AG20443 (cell line): ENCODE measurements at regions not wholly inside any gene's neighbourhood (a gene's known extent, or its start where the extent isn't known, plus 50 kb on each side); places are given as distances from the start of the nearest gene placed in this dataset.

Source experiments
- DNase-seq: peaks from one replicate; pipeline ENCODE4 v3.0.0; 2012; ENCODE audit warnings: low spot score, mixed read lengths

DNA sequence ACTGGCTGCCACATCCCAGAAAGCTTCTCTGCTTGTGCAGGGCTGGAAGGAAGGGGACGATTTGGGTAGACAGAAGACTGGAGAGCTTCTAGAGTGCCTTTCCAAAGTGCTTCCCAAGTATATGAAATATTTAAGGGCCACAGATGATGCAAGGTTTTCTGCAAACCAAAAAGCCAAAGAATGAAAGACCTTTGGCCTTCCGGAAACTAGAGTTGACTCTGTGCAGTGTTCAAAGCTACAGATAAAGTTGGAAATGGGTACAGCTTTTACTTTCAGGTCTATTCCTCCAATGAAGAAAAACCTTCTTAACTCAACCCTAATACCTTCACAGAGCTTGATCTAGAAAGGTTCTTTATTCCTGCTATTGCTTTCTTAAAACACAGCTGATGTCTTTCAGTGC lies 253.0 kb upstream of the KLHL29 start:
- no peak for DNase-seq

DNA sequence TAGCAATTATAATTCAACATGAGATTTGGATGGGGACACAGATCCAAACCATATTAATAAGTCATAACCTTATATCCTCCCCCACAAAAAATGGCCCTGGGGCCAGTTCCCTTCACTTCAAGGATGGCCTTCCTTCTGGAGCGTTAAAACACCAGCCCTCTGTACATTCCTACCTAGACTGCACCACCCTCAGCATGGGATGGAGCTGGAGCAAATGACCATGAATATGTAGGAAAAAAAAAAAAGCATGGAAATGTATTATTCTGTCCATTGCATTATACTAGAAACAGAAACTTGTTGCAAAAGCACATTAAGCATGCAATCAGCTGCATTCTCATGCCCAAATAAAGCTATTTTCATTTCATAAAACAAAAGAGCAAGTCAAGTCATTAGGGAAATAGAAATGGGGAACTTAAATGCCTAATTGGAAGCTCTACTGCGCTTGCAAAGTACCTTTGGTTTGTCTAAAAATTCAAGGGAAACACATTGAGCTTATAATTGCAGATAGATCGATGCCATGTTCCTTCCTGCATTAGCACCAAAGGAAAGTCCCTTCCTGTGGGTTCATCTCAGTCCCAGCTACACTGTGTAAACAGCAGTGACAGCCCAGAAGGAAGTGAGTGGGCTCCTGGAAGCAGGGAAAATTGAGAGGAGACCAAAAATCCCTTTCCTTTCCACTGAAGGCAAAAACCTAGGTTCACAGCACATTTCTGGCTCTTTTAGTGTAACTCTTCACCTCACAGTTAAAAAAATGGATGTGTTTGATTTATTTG lies 252.0 kb upstream of the KLHL29 start:
- DNase-seq: no peak

DNA sequence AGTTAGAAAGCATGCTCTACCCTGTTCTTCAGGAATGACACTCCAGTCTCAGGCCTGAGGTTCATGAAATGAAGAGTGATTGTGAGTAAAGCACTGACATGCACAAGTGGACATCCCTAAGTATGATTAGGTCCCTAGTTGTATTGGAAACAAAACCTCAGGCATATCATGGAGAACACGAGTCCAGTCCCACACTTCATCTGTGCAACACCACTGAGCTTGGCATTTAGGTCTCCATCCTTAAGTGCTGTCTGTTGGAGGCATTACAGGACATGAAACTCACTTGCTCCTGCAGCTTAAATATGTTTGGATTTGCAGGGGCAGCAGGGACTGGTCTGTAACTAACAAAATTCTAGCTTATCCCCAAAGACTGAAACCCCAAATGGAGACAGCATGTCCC lies 250.3 kb upstream of the KLHL29 start:
- no peak for DNase-seq

DNA sequence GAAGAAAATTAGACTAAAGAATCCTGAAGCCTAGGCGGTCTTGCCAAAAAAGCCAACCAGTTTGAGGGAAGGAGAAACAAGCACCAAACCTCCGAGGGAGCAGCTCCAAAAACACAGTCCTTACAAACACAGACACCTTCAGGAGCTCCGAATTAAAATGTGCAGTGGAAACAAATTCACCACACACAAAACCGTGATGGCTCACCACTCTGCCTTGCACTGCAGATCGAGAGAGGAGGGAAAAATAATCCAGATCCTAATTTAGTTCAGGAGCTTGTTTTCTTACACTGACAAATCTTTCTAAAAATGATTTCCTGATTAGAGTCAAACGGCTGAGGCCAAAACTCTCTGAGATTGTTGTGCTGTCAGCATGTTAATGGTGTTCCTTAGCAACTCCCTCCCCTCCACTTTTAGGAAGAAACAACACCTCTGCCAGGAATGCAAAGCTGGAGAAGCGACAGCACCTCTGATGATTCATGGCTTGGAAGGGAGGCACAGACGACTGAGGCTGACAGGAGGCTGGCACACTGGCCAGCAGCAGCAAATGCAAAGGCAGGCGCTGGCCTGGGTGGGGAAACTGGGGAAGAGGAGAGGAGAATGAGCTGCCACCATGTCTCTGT lies 249.4 kb upstream of the KLHL29 start:
- DNase-seq: peak; percentile 36

DNA sequence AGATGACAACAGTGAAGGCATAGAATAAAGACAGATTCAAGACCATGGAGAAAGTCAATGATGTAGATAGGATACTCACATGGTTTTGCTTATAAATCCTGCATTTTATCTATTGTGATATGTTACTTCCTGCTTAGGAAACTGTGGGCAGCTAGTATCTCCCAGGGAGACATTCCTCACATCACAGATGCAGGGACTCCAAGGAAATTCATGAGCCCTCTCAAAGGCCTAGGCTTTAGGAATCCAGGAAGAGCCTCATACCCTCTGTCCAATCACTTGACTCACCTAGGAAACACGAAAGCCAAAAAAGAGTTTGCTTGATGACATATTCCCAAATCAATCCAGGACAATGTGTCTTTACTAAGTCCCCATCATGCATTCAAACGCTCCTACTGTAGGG lies 247.8 kb upstream of the KLHL29 start:
- no peak for DNase-seq

DNA sequence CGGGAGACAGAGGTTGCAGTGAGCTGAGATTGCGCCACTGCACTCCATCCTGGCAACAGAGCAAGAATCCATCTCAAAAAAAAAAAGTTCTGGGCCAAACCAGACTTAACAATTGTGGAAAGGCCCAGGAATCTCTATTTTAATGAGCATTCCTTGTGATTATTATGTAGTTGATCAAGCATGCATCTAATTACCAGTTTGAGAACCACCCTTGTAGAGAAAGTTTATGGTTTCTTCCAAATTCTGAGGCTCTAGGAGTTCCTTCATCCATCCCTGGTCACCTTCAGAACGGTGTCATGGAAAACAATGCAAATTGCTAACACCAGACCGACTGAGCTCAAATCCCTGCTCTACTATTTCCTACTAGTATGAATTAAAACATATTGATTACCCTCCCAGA lies 246.3 kb upstream of the KLHL29 start:
- DNase-seq: no peak

DNA sequence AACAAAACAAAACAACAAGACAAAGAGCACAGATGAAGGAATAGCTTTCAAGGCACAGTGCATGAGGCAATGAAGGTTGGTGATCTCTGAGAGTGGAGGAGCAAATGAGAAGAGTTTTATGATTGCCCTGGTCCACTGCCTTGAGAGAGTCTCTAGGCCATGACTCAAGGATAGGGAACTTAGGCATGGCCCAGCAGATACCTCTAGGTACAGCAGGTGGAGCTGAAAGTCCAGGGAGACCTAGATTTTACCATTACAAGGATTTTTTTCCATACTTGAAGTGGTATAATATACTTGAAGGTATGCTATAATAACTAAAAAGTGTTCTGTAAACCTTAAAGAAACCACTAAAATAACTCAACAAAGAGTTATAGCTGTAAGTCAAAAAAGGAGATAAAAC lies 239.5 kb upstream of the KLHL29 start:
- DNase-seq: no peak

DNA sequence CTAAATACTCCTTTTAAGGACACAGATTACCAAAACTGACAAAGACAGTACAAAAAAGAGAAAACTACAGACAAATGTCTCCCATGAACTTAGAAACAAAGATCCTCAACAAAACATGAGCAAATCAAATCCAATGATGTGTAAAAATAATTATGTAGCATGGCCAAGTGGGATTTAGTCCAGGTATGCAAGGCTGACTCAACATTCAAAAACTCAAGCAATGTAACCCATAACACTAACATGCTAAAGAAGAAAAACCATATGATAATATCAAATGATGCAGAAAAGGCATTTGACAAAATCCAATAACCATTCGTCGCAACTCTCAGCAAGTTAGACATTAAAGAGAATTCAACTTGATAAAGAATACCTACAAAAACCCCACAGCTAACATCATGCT lies 239.0 kb upstream of the KLHL29 start:
- DNase-seq: no peak

DNA sequence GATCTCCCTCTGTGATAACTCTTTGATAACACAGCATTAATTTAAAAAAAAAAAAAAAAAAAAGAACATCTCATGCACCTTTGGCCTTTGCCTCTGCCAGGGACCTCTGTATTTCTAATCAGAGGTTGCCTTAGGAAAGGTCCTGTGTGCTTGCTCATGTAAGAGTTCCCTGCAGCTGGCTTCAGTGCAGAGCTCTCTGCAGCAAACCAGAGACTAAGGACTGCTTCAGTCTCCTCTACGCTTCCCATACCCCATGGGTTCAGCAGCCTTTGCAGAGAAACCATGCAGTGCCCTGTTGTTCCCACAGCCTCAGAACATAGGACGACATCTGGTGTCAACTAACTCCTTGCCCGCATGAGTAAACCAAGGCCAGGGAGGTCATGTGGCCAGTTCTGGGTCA lies 236.6 kb upstream of the KLHL29 start:
- no peak for DNase-seq

DNA sequence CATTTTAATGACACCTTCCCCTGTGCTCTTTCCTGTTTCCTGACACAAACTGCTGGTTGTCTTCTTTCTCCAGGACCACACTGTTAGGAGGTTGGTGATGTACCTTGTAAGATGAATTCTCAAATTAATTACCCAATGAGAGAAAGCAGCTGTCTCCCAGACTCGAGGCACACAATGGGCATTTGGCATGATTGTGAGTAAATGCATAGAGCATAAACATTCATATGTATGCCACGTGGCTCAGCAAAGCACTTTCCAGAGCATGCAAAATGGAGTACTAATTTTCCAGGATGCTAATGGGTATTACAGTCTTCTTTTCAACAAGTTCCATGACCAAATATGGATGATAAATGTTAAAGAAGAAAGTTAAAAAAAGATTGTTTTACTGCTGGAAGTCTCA lies 235.2 kb upstream of the KLHL29 start:
- DNase-seq: no peak

DNA sequence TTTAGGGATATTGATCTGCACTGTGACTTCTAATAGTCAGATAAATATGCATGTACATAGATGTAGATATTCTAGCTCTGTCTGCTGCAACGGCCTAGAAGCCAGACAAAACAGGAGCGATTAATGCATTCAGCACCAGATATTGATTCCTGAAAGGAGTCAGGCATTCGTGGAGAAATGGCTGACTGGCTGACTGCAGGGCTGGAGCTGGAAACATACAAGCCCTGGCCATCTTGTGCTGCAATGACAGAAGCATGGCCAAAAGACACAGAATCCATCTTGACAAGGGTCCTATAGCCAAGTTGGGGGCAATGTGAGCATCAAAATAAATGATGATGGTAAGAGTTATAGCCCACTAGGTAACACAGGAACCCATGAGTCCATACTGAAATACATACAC lies 231.5 kb upstream of the KLHL29 start:
- DNase-seq: no peak

DNA sequence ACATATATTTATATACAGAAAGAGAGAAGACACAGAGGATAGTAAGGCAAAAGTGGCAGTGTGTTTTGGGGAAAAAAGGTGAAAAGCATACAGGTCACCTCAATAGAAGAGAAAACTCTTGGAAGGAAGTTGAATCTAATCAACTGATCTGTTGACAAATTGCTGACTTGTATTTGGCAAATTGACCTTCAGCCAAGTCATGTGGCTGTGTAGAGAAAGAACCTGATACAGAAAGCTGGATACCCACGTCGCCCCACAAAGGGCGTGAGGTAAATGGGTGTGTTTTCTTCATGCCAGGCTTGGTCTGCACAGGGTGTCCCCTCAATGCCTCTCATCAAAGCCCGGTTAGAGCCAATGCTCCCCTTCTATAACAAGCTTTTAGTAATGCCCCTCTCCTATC lies 230.0 kb upstream of the KLHL29 start:
- DNase-seq: no peak

DNA sequence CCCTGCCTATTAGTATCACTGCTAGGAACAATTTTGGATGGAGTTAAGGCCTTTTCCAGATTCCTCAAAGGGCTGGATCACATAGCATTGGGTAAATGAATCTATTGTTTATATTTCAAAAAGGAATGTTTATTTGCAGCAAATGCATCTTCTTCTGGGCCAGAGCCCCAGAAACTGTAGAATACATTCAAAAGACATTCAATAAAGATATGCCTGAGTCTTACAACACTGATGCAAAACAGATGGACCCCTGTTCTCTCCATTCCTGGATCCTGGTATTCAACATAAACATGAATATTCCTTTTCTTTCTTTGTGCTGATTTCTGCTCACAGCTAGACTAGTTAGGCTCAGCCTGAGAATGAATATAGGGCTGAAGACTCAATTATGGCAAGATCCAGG lies 227.2 kb upstream of the KLHL29 start:
- DNase-seq: no peak

DNA sequence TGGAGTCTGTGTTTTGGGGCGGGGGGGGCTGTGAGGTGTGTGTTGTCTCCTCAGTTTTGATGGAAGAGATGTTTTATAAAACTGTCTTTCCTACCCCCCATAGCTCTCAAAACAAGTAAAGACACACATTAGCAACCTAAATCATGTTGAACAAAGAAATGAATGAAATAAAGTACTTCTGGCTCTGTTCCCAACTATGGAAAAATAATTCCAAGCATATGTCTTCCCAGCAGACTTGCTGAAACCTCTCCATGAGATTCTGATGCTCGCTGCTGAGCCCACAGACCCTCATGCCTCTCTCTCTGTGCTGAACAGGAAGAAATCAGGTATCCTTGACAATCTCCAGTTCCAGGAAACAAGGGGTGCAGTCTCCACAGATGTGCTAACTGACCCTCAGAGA lies 226.7 kb upstream of the KLHL29 start:
- no peak for DNase-seq

DNA sequence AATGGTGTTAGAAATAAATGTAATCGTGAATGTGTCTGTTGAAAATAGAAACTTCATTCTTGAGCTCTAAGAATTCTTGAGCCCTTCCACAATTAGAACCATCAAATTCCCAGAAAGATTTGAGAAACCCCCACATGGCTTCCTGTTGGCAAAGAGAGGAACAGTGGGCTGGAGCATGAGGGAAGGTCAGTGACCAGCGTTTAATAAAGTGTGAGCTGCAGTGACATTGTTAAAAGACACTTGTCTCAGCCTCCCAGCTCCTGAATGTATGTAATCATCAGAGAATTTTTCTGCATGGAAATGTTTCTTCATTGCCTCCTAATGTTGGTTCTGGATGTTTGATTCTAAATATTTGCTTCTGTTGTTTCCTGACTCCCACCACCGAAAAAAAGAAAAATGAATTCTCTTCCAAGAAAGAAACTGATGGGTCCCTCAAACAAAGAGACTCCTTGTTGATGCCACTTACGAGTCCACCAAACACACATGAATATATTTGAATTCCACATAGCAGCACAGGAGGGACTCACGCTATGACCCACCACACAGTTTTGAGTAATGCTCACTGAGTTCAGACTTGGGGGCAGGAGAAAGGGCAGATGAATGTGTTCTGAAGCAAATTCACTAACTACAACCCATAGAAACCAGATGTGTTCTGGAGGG lies 225.1 kb upstream of the KLHL29 start:
- DNase-seq: no peak

DNA sequence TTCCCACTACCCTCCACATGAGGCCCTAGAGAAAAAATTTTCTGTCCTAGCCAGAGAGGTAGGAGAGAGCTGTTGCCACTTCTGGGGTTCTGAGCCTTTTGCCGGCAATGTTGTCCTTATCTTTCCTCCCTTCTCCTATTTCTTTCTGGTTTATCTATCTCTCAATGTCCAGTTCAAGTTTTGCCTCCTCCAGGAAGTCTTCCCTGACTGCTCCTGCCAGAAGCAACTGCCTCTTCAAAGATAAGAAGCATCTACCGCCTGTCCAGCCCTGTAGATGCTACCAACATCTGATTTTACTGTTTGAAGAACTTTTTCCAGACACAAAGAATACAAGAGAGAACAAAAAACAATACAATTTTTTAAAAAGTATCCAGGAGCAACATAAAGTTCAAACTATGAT lies 220.8 kb upstream of the KLHL29 start:
- no peak for DNase-seq

DNA sequence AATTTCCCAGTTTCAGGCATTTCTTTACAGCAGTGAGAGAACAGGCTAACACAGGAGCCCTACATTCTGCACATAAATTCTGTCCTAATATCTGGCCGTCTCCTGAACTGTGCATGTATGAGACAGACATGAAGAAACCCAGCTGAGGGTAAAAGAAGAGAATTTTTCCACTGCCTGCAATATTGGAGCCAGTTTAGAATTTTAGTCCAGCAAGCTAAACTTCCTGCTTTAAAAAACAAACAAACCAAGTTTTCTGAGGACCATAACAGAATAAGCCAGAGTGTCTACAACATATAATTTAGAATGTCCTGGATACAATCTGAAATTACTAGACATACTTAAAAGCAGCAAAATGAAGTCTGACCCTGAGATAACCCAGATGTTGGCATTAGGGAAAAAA lies 215.1 kb upstream of the KLHL29 start:
- no peak for DNase-seq

DNA sequence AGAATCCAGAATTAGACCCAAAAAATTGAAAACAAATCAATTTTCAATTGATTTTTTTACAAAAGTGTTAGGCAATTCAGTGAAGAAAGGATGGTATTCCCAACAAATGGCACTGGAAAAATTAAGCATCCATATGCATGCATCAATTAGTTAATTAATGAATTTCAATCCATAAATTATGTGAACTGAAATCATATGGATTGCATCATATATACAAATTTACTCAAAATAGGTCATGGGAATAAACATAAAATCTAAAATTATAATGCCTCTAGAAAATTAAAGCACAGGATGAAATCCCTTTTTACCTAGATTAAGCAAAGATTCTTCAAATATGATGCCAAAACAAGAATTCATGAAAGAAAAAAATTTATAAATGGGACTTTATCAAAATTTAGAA lies 213.9 kb upstream of the KLHL29 start:
- DNase-seq: no peak

DNA sequence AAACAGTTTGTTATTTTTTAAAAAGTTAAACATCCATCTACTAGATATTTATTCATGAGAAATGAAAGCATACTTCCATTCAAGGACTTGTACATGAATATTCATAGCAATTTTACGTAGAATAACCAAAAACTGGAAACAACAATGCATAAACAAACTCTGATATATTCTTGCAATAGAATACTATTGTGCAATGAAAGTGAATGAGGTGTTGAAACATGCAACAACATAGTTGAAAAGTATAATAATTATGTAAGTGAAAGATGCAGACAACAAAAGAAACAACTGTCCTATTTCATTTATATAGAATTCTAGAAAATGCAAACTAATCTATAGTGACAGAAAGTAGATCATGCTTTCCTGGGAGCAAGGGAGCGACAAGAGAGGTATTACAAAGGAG lies 206.6 kb upstream of the KLHL29 start:
- DNase-seq: no peak

DNA sequence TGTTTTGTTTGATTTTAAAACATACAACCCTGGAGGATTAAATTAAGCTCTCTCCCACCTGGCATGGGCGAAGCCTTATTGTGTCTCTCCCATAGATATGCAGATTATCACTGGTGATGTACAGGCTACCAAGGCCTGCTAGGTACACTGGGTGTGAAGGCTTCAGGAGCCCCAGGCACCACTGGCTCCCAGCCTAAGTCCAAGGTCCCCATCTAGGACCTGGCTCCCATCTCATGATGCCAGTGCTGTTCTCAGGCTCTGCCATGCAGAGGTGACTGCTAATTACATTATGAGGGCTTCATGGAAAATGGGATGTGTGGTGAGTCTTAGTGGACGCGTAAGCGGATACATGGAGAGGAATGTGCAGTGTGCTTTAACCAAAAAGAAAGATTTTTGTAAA lies 201.2 kb upstream of the KLHL29 start:
- no peak for DNase-seq

DNA sequence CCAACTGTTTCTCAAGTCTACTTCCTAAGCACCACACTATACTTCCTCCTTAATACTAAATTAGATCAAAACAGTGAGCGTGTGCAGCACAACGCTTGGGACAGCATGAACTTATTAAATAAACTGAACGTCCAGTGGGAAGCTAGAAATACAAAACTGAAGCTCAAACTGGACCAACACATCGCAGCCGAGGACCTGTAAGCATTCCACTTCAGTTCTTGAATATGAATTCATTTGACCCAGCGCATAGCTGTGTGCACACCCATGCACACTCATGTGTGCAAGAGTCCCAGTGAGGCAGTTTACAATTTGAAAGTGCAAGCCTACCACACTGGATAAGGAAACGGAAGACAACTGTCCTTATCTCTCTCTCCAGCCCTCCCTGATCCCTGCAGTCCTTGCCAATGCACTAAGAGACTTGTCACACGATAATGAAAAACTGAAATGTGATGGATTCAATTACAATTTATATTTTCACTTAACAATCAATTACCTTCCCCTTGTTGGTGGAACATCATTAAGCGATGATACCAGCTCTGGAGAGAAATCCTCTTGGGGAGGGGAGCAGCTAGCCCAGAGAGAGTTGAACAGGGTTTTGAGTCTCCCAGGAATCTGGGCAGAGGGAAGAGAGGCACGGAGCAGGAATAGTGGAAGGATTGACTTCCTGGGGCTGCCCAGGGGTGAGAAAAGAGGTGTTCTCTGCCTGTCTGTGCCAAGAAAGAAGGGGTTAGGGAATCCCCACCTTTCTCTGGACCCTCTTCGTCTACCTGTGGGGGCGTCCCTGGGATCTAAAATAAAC lies 186.5 kb upstream of the KLHL29 start:
- DNase-seq: no peak

DNA sequence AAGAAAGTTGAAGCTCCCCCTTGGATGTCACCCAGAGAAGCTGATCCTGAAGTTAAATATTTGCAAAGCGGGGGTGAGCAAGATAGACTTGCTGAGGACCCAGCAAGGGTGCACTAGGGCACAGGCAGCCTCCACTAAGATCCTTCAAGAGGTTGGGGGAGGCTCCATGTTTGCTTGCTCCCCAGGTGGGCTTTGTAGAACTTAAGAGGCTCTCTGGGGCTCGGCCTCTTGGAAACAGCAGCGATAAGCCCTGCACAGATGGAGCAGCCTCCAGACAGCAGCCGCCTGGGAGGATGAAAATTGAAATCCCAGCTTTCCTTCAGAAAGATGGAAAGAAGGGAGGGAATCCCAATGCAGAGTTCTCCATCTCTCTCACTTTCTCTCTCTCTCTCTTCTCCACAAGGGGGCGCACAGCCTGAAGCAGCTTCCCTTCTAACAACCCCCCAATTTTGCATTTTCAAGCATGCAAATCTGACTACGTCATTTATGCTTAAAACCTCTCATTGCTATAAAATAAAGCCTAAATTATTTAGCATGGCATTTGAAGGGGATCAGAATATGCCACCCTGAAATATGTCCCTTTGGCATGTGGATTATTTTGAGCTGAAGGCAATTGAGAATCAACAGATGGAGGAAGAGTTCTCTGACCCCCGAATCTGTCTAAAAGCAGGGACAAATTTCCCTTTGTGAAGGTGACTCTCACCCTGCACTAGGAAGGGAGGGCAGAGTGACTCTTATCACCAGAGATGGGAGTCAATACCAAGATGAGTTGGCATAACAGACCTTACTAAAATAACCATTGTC lies 185.7 kb upstream of the KLHL29 start:
- DNase-seq: no peak
